DMS153 treated with DMSO at 0.1 percent for 48 hours (cell line): ENCODE measurements at regions not wholly inside any gene's neighbourhood (a gene's known extent, or its start where the extent isn't known, plus 50 kb on each side); places are given as distances from the start of the nearest gene placed in this dataset.
"Not testable (repeated sequence)": the region's sequence is repeated elsewhere in the genome, so short reads cannot be mapped to it uniquely, and the experiment has no call there.

Experiments used
- DNase-seq: peaks from one replicate; lab custom pipeline; 2025; ENCODE audit not compliant: unreplicated experiment; lab: John Stamatoyannopoulos, UW

DNA sequence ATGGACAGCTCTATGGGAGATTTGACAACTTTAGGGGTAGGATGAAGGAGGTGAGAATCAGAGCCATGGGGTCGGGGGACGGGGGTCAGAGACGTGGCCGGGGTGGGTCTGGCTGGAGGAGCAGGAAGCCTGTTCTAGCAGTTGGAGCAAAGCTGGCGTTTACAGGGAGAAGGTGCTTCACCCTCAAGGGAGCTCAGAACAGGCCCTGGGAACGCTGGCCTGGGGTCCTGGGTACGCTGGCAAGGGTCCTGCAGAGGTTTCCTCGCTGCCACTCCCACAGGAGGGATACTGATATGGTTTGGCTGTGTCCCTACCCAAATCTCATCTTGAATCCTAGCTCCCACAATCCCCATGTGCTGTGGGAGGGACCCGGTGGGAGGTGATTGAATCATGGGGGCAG, 205.0 kb upstream of the ARL4C start:
- DNase-seq, result no peak

- DNase-seq, result no peak
Measured at GRCh38 chr2:234701421-234701820, 204.5 kb upstream of the ARL4C start.

DNA sequence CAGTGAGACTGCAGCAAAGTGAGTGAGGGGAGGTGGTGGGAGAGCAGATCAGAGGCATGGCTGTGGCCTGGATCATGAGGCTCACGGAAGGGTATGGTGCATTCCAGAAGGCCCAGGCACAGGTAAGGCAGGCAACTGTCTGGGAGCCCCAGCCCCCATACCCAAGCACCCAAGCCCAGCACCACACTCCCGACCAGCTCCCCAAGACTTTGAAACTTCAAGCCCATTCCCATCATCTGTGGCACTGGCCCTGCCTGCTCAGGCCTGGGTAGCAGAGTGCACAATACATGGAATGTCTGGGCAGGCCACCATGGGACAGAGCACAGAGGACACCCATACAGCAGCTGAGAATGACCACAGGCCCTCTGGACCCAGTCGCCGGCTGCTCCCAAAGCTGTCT, 202.6 kb upstream of the ARL4C start:
- no peak for DNase-seq

- DNase-seq, result not testable (repeated sequence)
Measured at GRCh38 chr2:234697300-234697876, 200.5 kb upstream of the ARL4C start.

DNA sequence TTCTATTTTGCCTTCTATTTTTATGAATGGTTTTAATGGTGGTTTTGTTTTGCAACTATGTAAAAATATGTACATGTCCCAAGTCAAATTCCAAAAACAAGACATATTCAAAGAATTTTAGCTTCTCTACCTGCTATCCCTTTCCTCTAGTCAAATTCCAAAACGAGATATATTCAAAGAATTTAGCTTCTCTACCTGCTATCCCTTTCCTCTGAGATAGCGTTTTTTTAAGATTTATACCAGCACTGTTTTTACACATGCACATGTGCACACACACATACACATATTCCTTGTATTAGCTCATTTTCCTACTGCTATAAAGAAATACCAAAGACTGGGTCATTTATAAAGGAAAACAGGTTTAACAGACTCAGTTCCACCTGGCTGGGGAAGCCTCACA, 199.1 kb upstream of the ARL4C start:
- DNase-seq, result no peak

DNA sequence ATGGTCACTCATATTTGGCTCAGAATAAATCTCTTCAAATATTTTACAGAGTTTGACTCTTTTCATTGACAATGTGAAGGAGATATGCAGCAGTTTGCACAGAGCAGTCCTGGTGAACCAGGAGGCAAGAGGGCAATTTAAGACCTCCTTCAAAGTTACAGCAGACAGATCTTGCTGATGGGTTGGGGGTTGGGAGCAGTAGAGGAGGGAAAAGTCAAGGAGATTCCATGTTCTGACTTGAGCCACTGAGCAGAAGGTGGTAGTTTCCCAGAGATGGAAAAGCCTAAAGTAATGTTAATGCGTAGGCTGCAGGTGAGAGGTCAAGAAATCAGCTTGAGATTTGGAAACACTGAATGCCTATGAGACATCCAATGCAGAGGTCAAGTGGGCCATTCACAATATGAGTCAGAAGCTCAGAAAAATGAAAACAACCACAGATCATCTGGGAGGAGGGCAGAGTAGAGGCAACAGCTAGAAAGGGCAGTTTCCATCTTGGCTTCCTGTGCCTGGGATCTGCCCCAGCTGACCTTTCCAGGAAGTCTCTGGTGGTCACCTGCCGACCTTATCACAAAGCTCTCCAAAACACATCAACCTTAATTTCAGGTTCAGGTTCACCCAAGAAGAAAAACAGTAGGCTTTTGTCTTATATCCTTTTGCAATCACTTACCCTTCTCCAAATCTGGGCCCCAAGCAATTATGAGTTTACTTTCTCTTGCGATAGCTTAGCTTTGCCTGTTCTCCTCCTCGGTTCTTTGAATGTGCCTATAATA, 197.5 kb upstream of the ARL4C start:
- DNase-seq, result no peak

GRCh38 chr2:234693681-234694190, 196.9 kb upstream of the ARL4C start:
- not testable (repeated sequence) for DNase-seq

DNA sequence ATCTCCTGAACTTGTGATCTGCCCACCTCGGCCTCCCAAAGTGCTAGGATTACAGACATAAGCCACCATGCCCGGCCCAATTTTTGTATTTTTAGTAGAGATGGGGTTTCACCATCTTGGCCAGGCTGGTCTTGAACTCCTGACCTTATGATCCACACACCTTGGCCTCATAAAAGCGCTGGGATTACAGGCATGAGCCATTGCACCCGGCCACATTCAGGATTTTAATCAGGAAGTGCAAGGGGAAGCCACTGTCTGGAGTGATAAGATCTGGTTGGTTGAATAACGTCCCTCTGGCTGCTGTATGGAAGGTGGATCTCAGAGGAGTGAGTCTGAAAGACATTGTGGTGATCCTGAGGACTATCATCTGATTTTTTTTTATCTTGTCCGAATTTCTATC, 196.3 kb upstream of the ARL4C start:
- DNase-seq, result not testable (repeated sequence)

DNA sequence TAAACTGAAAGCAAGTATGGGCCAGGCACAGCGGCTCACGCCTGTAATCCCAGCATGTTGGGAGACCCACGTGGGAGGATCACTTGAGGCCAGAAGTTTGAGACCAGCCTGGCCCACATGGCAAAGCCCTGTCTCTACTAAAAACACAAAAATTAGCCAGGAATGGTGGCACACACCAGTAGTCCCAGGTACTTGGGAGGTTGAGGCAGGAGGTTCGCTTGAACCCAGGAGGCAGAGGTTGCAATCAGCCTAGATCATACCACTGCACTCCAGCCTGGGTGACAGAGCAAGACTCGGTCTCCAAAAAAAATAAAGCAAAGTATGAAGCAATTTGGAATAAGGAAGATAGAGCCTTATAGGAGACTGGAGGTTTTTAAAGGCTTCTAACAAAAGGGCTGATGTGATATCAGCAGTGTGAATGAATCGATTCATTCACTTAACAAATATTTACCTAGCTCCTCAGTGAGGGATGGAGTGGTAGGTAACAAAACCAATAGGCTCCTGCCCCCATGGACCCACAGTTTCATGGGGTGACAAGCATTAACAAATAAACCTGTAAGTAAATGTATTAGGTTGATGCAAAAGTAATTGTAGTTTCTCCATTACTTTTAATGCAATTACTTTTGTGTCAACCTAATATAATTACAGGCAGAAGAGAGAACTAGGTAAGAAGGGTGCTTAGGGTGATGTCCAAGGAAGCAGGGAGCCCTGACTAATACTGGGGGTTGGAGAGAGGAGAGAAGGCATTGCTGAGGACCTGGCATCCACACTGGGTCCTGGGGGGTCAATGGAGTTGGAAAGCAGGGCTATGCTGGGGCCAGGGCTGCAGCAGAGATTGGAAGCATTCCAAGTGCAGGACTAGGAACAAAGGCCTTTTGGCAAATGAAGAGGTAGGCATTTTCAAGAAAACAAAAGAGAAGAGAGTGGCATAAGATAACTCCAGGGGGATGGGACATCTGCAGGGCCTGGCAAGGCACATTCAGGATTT, 195.4 kb upstream of the ARL4C start:
- DNase-seq, result peak; percentile 98

GRCh38 chr2:234691214-234691575, 194.3 kb upstream of the ARL4C start:
- DNase-seq, result no peak

DNA sequence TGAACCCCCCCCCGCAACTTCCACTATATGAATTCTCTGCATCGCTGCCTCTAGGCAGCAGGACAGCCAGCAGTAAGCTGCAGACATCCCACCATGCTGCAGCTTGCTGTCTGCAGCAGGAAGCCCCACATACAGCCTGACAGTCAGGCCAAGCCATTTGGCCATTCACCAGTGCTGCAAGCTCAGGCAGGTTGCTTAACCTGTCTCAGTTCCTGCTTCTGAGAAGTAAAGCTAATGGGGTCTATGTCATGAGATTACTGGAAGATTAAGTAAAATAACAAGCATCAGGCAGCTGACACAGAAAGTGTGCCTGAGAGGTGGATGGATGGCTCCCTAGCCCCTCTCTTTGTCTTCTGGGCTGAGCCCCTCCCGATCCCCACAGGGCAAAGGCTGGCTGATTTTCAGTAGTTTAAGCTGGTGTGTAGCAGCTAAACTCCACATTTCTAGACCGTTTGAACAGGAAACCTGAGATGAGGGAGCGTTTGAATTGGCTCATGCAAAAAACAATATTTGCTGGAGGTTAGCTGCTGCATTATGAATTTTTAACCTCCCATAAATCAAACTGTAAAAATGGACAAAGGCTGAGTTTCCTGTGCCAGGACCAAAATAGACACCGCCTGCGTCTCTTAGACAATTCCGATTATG, 193.8 kb upstream of the ARL4C start:
- peak; percentile 98 for DNase-seq

DNA sequence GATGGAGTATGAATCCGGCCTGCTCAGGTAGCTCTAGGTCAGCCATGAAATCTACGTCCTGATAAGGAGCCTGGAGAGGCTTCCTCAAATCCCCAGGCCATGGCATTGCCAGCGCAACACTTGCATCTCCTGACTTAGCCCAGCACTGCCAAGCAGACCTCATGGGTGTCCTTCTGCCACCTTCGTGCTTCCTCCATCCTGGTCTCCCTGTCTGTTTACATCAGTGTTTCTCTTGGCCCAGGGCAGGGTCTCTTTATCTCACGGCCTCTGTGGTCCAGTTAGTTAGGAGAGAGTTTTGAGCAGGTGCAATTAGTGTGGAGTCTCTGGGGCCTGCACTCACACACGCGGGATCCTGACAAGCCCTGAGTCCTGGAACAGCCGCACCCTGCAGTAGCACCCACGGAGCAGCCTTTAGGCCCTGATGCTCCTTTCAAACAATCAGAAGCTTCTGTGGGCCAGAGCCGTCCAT, 193.1 kb upstream of the ARL4C start:
- no peak for DNase-seq

DNA sequence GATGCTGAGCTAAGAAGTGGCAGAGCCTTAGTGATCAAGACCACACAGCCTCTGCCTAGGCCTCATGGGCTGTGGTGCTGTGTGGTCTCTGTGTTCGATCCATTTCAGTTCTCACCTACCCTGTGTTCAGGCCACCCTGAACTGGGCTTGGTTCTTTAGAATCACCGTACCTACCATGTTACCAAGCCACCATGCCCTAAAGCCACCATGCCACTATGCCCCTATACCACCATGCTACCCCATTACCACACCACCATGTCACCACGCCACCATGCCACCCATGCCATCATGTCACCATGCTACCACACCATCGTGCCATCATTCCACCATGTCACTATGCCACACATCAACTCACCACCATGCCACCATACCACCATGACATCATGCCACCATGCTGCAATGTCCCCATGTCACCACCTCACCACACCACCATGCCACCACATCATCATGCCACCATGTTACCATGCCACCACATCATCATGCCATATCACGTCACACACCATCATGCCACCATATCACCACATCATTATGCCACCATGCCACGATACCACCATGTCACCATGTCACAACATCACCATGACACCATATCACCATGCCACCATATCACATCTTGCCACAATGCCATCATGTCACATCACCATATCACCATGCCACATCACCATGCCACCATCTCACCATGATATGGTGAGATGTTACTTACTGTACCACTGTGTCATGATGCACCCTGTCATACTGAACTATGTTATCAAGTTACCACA, 191.0 kb upstream of the ARL4C start:
- DNase-seq, result no peak

DNA sequence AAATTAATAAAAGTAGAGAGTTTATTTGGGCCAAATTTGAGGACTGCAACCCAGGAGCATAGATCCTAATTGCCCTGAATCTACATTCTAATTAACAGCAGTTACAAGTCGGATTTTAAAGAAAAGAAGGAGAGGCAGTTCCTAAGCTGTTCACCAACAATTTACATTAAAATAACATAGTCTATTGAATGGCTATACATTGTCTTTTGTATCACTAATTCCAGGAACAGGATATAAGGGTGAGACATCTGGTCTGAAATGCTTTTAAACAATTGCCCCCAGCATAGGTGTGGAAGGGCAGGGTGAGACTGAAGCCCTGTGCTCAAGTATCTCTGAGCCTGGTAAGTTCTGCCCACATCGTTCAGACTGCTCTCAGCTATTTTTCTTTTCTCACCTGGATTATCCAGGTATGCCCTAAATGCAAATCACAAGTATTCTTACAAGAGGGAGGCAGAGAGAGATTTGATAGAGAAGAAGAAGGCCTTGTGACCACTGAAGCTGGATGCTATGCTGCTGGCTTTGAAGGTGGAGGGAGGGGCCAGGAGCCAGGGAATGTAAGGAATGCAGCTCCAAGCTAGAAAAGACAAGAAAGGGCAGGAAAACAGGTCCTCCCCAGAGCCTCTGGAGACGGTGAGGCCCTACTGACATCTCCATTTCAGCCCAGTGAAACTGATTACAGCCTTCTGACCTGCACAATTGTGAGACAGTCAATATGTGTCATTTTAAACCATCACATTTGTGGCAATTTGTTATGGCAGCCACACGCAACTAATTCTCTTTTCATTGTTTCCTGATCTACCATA, 189.4 kb upstream of the ARL4C start:
- DNase-seq, result no peak

DNA sequence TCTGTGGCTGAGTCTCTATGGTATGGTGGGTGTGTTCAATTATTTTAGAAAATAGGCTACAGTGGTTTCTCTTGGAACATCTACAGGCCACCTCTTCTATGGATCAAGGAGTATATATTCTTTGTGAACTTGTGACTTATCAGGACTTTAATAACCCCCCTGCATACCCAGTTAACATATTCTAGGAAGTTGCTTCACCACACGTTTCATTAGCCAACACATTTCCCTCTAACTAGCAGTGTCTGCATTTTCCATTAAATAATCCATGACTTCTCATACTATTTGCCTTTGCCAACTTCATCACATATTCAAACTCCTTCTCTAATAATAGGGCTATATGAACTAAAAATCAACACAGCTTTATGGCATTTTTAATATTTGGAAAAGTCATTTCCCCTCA, 187.6 kb upstream of the ARL4C start:
- DNase-seq, result no peak

- DNase-seq, result no peak
Measured at GRCh38 chr2:234683950-234684349, 187.1 kb upstream of the ARL4C start.

- DNase-seq, result no peak
Measured at GRCh38 chr2:234682492-234683228, 185.8 kb upstream of the ARL4C start.

GRCh38 chr2:234680688-234681619, 184.1 kb upstream of the ARL4C start:
- no peak for DNase-seq
